Activated effector memory CD4-positive, alpha-beta T cell treated with anti-CD3 and anti-CD28 coated beads, Interleukin-2, amount 50 U/mL, for 16 hours (primary cell): ENCODE measurements at regions not wholly inside any gene's neighbourhood (a gene's known extent, or its start where the extent isn't known, plus 50 kb on each side); places are given as distances from the start of the nearest gene placed in this dataset.

Source experiments
- DNase-seq: peaks from one replicate; pipeline ENCODE4 v3.0.0-alpha.2; 2020

DNA sequence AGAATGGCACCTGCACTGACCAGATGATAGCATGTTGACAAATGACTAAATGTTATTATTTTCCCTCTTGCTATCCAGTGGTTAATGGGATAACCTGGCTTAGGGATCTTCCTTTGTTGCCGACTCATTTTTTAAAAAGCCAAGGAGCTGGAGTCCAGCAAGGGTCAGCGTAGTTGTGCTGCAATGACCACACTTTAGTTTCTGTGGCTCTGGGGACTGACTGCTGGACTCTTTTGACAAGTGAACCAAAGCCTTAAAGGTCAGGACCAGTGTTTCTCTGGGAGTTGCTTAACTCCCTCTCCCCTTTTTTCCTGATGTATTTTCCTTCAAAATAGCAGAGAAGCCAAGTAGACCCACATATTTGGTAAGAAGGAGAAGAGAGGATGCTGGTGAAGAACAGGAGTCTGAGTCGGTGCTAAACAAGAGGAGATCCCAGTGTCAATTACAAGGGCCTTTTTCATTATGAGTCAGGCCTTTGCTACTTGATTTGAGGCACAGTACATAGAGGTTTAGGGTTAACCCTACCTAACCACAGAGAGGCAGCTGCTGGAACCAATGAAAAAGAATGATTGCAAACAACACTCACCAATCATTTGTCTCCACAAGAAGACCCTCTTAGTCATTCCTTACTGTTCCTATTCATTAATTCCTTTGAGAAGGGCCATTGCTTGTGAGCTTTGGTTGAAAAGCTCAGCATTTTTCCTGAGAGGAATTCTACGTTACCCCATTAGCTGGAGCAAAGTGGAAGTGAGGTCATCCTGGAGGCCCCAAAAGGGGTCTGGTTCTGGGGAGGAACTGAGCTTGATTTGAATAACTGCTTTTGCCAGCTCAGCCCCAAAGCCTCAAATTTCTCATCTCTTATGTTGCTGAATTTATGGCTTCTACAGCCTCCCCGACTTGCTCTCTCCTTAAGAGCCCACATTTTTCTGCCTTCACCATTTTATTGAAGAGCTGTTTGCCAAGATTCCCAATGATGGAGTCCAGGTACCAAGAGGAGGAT is 137.6 kb upstream of the HNMT start:
- no peak for DNase-seq

DNA sequence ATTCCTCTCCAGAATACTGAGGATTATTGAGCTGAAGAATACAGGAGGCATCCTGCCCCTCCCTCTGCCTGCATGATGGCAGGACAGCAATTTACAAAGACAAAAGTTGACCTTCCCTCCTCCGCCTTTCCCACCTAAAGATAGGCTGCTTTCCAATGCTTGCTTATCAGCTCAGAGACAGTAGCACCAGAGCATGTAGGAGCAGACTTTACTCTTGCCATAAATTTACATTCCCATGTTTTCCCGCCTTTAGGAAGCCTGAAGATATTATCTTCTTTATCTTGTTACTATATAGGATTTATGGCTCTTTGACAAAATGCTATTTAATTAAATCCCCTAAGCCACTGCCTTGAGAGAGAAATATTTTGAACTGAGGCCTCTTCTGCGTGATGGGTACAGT is 135.6 kb upstream of the HNMT start:
- no peak for DNase-seq

DNA sequence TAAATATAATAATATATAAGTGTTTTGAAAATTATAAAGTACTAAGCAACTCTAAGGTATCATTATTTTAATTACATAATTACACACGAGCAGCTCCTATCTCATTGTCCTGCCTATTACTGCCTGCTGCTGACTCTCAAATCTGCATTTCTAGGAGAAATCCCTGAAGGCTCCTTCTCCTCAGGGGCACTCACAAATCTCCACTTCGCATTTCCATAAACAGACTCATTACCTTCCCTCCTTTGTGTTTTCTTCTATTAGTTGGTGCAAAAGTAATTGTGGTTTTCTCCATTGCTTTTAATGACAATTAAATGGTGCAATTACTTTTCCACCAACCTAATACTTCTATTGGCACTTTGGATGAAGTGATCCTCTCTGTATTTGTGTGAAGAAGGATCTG is 135.0 kb upstream of the HNMT start:
- DNase-seq, result no peak

DNA sequence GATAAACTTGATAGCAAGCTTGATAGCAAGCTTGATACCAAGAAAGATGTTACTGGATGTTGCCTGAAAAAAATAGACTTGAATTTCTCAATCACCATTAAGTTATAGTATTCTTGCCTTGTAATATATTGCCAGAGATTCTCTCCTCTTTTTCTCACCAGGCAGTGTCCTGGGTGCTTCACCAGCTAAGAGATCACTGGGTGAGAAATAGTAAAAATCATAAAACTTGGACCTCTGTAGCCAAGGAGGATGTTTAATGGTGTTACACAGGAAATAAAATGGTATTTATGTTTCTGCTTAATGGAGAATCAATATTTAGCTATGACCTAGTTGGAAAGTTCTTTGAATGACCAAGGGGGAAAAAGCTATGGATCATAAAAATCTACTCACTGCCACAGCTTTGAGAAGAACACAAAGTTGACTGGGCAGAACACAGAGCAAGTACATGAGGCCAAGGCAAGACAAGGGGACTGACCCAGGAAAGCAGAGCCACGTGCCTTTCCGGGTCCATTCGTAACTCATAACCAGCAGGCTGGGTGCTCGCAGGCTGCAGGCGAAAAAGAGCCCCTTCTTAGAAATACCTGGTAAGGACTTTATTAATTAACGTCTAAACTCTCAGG is 129.4 kb upstream of the HNMT start:
- no peak for DNase-seq

DNA sequence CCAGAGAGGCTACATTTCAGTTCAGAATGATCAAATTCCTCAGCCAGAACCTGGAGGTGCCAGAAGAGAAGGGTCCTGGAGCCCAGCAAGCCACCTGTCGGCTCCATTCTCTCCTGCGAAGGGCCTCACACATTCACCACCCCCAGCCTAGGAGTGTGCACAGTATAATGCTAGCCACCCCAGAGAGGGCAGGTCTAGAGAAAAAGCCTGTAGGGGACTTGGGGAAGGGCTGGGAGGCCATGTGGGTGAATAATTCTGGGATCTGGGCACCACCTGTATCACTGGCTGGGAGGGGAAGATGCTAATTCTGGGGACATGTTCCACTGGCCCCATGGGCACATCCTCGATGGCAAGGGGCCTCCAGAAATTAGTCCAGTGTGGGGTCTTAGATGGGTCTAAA is 127.6 kb upstream of the HNMT start:
- no peak for DNase-seq

DNA sequence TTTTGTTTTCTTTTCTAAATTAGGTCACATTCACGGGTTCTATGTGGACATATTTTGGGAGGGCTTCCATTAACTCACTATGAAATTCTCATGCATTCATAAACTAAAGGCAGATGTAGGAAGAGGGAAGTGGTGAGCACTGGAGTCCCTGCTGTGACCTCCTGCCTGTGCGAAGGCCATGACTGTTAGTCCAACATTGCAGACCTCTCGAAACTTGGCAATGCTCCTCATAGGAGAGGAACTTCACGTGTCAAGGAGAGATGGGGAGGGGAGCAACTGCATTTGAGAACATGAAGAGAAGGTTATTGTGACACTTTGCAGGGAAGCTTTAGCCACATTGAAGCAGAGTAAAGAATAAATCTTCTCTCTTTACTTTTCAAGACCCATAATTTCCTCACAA is 126.4 kb upstream of the HNMT start:
- no peak for DNase-seq

DNA sequence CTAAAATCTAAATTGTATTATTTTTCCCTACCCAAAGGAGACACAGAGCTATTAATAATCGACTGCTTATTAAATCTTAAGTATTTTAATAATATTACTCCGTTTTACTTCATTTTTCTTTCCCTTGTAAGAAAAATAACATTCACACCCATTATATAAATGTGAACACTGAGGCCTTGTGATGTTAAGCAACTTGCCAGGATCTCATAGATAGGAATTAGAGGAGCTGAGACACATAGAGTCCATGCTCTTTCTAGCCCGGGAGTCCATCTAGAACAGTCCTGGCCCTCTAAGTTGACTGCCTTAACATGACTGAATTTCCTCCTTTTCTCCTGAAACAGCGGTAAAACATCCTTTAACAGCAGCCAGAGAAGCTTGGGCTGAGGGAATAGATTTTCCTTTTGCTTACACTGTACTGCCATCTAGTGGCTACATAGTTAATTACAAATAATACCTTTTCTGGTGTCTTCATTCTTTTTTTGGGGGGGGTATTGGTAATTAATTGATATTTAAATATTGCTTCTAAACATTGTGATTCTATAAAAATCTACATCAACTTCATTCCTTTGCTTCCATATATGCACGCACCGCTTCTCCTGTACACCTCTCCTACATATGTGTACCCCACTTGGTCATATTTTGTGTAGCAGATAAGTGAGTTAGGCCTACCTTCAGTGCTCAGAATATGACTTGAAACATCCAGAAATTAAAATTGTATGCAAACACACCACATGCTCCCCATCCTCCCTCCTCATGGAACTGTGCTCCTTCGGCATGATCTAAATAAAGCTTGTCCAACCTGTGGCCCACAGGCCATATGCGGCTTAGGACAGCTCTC is 125.8 kb upstream of the HNMT start:
- no peak for DNase-seq

DNA sequence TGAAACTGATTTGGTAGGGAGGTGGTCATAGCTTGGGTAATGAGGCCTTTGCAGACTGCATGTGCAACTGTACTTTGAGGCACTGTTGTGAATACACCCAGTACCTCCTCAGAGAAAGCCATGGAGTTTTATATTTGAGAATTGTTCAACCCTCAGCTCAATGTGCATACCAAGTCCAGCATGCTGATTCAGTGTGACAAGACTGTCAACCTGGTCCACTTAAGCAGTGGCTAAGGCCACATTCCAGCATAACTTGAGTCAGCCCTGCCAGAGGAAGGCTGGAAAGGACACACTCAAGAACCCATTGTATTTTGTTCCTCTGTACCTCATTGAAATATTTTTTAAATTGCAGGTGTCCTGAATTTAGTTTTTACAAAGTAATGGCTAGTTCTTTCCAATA is 121.8 kb upstream of the HNMT start:
- DNase-seq, result no peak

DNA sequence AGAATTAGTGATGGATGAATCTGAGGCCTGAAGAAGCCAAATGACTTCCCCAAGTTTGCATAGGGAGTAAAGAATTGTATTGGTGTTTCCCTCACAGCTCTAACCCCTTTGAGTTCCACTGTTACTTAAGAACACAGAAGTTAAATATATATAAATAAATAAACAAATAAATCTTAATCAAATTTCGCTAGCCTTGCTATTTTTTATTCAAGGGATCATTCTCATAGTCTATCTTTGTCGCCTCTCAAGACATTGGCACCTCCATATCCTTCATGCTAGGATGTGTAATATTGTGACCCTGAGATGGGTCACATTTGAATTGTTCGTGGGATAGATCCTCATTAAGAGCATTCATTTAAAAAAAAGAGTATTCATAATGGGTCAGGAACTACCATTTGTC is 121.3 kb upstream of the HNMT start:
- no peak for DNase-seq

DNA sequence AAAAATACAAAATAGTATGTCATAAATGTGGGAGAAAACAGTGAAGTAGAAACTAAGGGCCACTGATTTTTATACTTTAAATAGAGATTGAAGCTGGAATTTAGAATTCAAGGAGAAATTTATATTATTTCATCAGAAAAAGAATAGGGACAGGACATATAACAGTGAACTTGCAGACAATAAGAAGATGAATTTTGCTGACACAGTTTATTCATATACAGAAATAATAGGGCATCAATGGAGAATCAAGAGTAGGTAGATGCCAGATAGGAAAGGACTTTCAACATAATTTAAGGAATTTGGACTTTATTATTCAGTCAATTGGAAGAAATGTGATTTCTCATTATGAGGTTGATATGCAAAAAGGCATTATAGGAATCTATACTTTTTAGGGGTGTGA is 118.9 kb upstream of the HNMT start:
- no peak for DNase-seq

DNA sequence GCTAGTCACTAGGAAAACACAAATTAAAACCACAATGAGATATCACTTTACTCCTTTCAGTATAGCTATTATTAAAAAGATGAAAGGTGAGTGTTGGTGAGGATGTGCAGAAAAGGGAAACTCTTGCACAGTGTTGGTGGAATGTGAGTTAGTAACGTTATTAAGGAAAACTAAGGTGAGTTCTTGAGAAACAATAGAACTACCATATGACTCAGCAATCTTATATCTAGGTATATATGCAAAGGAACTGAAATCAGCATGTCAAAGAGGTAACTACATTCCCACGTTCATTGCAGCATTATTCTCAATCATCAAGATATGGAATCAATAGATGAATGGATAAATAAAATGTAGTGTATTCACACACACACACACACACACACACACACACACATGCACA is 117.3 kb upstream of the HNMT start:
- DNase-seq, result no peak

DNA sequence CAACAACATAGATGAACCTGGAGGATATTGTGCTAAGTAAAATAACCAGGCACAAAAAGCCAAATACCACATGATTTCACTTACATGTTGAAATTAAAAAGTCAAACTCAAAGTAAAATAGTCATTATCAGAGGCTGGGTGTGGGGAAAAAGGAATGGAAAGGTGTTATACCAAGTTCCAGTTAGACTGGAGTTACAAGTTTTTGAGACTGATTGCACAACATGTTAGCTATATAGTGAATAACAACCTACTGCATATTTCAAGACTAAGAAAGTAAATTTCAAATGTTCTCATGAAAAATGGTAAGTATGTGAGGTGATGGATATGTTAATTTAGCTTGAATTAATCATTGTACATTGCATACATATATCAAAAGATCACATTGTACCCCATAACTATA is 116.8 kb upstream of the HNMT start:
- DNase-seq, result no peak

DNA sequence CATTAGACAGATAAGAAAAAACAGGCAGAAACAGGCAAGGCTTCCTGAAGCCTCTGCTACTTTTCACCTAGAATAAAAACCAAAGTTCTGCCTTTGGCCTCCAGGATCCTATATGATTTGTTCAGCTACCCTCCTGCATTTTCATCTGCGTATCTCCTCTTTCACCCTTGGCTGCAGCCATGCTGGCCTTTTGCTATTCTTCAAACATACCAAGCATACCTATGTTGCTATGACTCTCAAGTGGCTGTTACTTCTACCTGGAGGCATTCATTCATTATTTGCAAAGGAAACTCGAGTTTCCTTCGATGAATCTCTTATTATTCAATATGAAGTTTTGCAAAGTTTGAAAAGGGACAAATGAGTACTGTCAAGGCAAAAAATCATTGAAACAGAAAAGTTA is 106.4 kb upstream of the HNMT start:
- DNase-seq, result no peak

DNA sequence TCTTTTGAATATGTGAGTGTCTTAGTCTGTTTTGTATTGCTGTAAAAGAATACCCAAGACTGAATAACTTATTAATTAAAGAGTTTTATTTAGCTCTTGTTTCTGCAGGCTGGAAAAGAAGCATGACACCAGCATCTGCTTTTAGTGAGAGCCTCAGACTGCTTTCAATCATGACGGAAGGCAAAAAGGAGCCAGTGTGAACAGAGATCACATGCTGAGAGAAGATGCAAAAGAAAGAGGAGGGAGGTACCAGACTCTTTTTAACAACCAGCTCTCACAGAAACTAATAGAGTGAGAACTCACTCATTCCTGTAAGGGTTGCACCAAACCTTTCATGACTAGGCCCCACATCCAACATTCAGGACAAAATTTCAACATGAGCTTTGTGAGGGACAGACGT is 101.6 kb upstream of the HNMT start:
- no peak for DNase-seq

DNA sequence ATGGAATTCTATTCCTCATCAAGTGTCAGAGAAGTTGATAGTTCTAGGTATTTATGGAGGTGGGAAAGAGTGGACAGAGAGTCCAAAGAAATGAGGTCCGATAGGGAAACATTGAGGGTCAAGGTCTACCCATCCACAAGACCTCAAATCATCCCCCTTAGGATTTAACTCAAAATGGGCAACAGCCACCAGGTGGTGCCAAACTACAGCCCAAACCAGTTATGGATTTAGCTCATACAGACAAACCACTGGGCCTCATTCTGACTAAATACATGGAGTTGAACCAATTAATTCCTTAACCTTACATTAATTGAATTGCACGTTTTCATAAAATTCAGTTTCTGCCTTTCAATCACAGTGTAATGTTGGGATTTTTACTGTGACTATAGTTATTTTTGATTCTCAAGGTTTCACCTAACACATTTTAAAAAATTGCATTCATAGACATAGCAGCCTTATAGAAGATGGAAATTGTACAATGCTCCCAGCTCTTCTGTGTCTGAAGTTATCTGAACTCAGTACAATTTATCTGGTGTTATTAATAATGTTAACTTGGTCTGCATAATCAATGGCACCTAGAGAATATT is 98.2 kb upstream of the HNMT start:
- DNase-seq, result peak; percentile 76

DNA sequence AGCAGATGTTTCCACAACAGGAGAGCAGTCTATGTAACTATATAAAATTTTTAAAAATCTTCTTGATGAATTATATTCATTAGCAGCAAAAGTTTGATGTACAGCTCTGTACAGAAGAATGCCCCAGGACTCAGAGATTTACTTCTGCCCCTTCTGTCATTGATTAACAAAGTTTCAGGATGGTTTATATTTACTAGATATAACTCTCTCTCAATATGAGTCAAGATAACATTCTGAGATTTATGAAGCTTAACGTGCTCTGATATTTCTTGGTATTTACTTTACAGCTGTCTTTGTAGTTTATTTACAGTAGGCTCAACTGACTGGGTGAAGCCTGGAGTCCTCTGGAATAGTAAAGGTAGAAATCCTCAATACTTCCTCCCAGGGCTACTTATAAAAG is 93.6 kb upstream of the HNMT start:
- no peak for DNase-seq

DNA sequence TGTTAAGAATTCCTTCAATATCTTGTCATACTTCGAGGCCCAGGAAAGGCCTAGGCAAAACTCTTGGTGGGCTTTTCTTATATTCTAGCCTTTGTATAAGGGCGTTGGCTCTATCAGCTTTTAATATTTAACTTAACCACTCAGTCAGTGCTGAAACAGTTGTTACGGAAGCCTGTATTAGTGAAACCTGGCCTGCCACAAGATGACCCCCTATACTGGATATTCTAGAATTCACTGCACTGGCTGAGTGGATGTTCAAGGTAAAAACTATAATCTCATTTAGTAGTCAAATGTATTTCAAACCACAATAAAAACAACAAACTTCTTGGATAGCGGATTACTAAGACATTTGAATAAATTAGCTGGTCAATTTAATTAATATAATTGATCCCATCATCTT is 91.7 kb upstream of the HNMT start:
- no peak for DNase-seq

DNA sequence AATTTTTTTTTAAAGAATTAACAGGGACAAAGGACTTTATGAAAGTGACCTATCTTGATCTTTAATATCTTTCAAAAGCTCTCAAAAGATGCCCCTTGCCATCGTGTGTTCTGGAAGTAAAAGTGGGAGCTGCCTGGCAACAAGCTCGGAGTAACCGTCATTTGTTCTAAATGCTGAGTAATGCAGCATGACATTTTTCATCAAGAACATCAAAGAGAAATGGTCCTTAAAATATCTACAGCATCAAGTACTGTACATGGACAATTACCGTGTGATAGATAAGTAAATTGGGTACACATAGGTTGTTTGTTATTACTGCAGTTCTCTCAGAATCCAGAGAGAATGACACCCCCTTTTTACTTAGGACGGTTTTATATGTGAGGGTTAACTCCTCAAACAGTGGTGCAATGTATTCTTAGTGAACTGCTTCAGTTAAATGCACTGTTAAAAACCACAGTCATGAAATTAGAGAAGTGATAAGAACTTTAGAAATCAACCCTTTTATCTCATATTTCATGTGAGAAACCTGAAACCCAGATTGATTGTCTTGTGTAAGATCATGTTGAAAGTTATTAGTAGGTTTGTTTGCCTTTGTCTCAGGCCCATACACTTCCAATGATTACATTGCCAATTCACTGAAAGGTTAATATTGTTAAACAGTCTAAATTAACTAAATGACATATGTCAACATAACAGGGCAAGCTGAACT is 90.6 kb upstream of the HNMT start:
- DNase-seq, result no peak

DNA sequence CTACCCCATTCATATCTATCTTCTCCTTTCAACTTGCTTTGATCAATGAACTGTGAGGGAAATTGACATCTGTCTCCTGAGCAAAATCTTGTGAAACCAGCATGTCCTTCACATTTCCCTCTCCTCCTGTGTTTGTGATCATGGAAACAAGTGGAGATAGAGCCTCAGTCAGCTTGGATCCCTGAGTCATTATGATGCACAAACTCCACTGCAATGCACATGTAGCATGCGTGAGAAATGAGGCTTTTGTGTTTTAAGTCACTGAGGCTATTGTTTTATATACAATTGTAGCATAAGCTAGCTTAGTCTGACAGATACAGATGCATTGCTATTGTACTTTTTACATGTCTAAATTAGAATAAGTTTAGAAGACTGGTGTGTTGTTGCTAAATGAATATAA is 85.2 kb upstream of the HNMT start:
- DNase-seq, result no peak

DNA sequence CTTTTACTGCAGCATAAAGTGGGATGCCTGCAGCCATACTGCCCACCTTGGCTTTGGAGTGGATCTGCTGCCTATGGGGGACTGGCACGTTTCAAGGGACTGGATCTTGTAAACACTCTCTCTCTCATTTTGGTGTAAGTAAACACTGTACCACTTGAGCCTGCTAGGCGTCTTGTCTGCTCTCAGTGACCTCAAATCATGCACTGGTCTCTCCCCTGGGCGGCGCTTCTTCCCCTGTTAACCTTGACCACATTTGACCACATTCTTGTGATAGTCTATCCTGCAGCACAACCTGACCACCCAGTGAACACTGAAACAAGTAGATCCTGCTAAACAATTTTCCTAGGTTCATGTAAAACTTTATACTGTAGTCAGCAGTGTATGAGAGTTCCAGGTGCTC is 82.6 kb upstream of the HNMT start:
- no peak for DNase-seq

DNA sequence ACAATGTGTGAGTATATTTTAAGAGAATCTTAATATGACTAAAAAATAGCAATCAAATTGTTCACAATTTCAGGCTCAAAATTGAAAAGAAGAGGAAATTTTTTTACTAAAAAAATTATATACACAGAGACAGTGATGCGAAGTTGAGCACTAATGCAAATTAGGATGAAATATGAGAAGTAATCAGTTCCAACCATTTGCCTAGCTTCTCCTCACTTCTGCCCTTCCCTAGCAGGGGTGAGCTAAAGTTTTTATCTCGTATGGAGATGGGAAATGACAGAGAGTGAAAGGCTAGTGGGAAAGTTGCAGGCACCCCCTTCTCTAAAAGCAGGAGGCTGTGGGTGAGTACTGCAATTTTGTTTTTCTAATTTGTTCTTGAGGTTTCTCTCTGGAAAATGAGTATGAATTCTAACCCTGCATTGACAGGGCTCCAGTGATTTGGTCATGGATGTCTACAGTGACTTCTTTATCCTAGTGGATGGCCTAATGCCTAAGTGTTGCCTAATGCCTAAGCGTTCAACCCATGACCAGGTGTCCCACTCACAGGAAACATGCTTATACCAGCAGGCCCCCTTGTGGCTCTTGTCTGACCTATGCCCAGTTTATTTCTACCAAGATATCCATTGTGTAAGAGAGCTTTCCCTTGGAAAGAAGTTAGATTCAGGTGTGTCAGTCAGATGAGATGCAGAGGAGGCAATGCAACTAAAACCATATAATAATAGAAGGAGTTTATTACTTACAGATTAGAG is 78.0 kb upstream of the HNMT start:
- no peak for DNase-seq

DNA sequence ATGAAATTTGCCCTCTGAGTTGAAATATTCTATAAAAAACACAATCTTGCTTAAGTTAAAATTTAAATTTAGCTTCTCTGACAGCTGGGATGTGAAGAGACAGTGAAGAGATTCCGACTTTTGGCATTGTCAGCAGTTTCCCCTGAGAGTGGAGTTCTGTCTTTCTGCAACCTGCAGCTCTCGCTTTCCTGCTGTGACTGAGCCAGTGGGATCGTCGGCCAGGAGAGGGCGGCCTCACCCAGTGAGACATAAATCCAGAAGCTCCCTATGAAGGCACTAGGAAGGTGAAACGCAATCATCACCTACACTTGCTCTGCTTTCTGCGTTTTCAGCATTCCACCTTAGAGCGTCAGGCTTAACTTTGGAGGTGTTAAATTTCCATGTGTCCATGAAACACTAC is 75.4 kb upstream of the HNMT start:
- DNase-seq, result no peak
